HG03432 (cell line): ENCODE measurements at regions not wholly inside any gene's neighbourhood (a gene's known extent, or its start where the extent isn't known, plus 50 kb on each side); places are given as distances from the start of the nearest gene placed in this dataset.

ENCODE experiments used
- ATAC-seq: cut with Tn5 transposase; IDR thresholded peaks from one replicate; pipeline ENCODE4 v1.9.1; 2021; ENCODE audit warnings: mild to moderate bottlenecking, moderate library complexity; ENCODE audit not compliant: unreplicated experiment

DNA sequence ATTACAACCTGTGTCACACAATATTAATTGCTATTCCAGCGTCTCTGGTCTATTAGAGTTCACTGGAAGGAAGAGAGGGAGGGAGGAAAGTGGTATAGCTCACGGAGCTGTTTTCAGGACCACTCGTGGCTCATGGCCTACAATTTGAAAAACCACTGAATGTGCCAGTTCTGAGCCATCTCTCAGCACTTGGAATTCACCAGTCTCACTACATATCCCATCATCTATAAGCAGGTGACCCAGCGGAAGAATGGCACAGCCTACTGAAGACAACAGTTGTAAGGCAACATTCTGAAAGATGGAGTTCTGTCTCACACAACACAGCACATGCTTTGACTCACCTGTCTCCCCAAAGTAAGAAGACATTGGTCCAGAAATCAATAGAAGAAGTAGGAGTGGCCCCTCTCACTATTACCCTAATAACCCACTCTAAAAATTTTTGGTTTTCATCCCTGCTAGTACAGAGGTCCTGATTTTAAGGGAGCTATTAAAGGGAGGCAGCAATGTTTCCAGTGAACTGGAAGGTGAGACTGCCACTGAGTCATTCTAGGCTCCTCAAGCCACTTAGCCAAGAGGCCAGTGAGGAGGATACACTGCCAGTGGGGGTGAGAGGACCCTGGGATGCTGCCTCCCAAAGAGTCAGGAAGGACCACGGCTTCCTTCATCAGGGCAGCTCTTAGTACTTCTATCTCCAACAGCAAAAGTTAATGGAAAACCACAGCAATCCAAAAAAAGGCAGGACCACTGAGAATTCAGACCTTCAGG lies 50.0 kb upstream of the DOCK9 start:
- no peak for ATAC-seq

DNA sequence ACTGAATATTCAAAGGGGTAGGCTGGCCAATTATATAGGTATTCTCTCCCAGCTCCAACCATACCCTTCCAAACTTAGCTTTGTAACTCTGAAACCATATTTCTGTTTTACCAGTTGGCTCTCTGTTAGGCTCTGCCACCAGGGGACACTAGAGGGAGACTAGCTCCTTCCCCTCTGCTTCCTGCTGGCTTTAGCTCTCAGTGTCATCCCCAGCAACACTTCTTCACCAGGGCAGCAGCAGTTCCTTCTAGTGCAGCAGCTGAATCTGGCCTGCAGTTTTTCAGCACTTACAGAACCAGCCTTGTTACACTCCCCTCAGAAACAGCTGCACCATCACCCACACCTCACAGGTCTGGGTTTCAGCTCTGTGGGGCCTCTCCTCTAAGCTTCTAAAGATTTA lies 51.0 kb upstream of the DOCK9 start:
- ATAC-seq: no peak

DNA sequence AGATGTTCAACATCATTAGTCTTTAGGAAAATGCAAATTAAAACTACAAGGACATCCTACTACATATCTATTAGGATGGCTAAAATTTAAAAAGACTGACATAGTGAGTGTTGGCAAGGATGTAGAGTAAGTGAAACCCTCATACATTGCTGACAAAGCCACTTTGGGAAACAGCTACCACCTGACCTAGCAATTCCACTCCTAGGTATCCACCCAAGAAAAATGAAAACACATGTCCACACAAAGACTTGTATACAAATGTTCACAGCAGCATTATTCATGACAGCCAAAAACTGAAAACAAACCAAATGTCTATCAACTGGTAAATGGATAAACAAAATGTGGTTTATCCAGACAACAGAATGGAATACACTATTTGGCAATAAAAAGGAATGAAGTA lies 51.7 kb upstream of the DOCK9 start:
- ATAC-seq: no peak

DNA sequence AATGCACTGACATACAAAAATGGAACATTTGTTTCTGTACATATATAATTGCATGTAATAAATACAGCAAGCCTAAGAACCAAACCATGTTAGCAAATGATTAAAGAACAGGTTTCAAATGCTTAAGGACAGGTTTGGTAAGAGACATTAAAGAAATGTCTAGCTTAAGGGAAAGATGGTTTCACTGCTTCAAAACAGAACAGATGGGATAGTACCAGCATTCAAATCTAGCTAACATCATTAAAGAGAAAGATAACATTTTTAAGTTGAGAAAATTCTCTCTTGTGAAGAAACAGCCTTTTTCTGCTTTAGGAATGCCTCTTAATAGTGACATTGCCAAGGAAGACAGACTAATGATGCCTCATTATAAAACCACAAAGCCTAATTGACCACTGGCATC lies 52.5 kb upstream of the DOCK9 start:
- no peak for ATAC-seq

DNA sequence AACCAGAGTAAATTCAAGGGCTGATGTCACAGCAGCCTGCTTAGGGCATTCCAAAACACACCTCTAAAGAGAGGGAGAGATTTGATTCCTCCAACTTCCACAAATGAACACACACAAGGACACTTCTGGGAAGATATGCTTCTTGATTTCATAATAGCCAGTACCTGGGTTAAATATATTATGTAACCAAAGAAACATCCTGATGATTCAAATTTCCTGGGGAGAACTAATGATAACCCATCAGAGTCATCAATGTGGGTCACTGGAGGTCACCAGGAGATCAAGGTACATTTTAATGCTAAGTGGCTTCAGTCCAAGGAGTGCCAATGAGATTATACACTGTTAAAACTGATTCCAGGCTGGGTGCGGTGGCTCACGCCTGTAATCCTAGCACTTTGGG lies 54.0 kb upstream of the DOCK9 start:
- no peak for ATAC-seq

DNA sequence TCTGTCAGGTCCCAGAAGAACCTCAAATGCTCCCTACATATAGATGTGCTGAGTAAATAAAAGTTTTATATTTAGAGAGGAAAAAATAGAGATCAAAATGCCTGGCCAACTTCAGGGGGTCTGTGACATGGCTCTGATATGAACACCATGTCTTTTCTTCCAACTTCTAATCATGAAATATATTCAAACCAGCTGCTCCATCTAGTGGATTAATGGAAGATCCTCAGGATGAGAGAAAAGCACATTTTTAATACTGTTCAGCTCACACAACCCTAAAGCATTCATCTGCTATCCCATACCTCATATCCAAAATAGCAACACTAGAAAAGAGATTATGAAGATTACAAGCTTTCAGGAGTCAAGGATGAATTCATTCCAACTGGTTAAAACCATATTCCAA lies 56.0 kb upstream of the DOCK9 start:
- no peak for ATAC-seq

DNA sequence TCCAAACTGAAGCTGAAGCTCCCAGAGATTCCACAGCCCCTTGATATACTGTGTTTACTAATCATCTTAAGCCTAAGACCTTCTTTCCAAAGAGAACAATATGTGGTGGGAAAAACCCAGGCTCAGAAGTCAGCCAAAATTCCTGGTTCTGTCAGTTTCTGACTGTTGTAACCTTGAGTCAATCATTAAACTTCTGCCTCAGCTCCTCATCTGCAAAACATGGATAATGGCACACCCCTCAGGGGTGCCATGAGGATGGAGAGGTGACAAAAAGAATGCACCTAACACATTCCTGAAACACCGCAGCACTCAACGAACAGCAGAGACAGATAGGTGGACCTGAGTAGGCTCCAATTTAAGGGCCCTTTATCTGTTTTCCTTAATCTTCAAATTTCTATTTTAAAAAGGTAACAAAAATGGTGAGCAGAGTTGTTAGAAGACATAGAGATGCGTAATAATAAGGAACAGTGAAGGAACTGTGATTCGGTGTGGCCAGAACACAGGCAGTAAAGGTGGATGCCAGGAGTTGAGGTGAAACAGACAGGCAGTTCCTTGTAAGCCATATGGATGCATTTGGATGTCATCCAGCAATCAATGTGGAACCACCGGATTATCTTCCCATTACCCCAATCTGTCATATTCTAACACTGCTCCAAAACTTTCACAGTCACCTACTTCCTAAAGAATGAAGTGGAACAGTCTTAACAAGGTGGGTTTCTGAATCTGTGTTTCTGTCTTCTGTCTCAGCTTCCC lies 56.6 kb upstream of the DOCK9 start:
- no peak for ATAC-seq

DNA sequence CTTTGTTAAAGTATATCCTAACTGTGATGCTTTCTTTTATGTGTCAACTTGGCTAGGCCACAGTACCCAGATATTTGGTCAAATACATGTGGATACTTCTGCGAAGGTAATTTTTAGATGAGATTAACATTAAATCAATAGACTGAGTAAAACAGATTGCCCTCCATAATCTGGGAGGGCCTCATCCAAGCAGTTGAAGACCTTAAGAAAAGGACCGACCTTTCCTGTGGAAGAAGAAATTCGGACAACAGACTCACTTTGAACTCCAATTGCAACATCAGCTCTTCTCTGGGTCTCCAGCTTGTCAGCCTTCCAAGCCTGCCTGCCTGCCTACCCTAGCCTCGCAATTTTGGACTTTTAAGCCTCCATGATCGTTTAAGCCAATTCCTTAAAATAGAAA lies 57.9 kb upstream of the DOCK9 start:
- ATAC-seq: no peak

DNA sequence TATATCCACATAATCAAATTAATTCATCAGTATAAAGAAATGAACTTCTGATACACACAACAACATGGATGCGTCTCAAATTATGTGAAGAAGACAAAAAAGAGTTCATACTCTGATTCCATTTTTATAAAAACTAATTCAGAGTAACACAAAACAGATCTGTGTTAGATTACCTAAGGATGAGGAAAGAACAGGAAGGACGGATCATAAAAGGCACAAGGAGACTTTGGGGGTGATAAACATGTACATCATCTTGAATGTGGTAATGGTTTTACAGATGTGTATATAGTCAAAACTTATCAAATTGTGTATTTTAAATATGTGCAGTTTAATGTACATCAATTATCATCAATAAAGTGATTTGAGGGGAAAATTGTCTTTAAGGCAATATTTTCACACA lies 59.9 kb upstream of the DOCK9 start:
- no peak for ATAC-seq

DNA sequence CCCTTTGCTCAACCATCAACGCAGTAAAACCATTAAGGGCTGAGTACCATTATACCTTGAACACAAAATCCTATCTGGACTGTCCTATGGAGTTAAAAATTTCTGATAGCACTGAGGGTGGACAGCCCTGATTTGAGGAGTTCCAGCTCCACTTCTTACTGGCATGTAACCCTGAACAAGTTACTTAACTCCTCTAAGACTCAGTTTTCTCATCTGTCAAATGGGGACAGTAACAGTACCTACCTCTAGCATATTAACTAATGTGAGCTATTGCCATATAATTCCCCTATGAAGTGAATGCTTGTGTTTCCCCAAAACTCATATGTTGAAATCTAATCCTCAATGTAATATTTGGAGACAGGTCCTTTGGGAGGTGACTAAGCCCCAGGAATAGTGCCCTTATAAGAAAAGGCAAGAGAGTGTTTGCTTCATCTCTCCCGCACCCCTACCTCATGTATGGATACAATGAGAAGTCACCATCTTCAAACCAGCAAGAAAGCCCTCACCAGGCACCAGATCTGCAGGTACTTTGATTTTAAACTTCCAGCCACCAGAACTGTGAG lies 61.9 kb upstream of the DOCK9 start:
- ATAC-seq: no peak

DNA sequence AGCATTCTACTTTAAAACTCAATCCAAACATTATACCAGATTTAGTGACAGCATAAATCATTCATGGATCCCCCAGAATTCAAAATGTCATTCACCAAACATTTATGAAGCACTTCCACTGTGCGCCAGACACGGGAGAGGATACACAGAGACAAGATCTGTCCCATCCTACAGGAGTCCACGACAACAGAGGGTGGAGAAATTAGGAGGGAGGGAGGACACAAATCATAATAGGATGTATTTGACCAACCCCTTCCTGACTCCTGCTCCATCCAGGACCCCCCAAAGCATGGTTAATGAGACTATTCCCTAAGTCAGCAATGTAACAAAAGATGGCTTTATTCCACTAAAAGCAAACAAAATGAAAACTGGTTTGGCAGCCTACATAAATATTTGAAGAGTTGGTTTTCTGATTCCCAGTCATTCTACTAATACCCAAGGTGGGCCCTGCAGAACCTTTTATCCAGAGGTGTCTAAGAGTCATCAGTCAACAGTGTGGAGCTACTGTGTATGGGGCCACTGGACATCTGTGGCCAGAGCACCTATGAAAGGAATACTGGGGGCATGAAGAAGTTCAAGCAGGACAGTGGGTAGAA lies 62.8 kb upstream of the DOCK9 start:
- ATAC-seq: no peak

DNA sequence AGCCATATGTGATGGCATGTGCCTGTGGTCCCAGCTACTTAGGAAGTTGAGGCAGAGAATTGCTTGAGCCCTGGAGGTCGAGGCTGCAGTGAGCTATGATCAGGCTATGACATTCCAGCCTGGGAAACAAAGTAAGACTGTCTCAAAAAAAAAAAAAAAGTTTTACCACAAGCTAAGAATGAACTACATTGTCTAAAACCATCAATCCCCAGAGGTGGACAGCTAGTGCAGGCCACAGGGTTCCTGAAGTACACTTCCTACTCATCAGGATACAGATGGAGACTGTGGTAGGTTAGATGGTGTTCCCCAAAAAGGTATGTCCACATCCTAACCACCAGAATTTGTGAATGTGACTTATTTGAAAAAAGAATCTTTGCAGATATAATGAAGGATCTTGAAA lies 63.5 kb upstream of the DOCK9 start:
- ATAC-seq: no peak

DNA sequence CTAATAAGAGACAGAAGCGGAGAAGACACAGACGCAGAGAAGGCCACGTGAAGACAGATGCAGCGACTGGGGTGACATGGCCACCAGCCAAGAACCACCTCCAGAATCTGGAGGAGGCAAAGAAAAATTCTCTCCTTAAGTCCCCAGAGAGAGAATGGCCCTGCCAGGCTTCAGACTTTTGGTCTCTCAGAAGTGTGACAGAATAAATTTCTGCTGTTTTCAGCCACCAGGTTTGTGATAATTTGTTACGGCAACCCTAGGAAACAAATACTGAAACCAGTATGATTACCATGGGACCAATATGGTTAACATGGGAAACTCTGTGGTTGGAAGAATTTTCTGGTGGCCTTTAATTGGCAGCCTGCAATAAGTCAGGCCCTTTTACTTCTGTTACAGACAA lies 63.9 kb upstream of the DOCK9 start:
- ATAC-seq: peak; percentile 57

DNA sequence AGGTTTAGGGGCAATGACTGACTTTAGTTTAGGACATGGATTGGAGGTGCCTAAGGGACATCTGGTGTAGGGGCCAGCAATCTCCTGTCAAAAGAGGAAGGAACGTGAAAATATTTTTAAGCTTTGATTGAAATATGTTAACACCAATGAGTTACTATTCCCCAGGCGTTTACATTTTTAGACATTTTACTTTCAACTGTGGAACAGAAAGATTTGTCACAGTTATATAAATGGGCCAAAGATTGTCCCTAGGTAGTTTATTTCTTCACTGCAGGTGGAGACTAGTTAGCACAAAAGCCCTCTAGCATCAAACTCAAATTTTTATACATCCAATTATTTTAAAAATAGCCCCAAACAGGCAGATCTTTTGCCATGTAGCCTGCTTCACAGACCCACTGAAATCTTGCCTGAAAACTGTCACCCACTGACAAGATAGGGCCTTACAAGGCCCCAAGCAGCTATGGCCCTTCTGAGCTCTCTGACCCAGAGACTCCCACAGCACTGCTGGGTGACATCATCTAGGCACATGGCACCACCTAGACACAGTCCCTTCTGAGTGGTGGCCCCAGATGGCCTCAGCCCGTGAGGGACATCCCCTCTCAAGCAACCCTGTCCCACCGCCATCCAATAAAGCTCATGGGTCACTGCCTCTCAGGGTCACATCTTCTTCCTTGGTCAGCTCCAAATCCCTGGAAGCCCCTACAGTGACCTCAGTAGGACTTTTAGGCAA lies 64.8 kb upstream of the DOCK9 start:
- ATAC-seq: no peak

DNA sequence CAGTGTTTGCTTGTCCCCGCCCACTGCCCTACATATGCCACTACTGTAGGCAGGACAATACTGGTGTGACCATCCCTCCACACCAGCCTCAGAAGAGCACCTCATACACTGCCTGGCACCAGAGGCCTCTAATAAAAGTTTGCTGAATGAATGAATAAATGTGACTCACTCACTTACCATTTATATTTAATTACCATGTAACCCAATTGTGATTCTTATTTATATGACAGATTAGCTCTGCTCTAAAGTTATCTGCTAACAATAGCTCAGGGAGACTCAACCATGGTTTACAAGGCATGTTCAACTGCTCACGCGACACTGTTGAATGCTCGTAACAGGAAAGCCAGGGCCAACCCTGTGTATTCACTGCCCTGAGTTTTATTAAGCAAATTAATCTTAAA lies 66.0 kb upstream of the DOCK9 start:
- ATAC-seq: no peak

DNA sequence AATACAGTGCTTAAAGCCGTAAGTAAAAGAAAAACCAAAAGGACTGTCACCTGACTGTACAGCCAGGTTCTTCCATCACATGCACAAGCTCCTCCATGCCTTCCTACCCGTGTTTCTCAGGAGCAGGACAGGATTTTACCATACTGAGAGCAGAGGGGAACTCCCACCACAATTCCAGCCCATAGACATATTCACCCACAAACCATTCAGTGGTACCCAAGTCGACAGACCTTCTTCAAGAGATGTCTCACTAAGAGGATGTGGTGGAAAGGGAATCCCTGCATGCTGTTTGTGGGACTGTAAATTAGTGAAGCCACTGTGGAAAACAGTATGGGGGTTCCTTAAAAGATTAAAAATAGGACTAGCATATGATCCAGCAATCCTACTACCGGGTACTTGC lies 66.9 kb upstream of the DOCK9 start:
- no peak for ATAC-seq

DNA sequence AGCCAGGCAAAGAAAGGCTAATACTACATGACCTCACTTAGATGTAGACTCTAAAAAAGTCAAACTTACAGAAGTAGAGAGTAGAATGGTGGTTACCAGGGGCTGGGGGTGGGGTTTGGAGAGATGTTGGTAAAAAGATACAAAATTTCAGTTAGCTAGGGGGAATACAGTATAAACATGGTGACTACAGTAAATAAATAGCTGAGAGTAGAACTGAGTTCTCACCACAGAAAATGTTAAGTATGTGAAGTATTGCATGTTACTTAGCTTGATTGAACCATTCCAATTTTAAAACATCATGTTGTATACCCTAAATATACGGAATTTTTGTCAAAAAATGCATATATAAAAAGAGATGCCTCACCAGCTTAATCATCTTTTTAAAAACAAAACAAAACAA lies 67.5 kb upstream of the DOCK9 start:
- no peak for ATAC-seq

DNA sequence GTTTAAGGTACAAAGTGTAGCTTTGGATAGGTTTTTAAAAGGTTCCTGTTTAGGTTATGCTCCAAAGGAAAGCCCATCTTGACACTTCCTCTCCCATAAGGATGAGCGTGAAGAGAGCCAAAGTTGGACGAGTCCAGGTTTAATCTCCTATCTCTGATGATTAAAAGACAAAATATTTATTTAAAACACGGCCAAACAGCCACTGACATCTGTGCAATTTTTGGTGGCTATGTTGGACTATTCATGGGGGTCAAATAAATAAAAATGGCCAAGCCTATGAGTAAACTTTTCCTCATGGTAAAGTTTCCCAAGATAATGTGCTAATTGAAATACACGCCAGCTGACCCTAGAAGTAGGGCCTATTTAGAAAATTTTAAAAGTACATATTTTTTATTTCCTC lies 69.0 kb upstream of the DOCK9 start:
- no peak for ATAC-seq

DNA sequence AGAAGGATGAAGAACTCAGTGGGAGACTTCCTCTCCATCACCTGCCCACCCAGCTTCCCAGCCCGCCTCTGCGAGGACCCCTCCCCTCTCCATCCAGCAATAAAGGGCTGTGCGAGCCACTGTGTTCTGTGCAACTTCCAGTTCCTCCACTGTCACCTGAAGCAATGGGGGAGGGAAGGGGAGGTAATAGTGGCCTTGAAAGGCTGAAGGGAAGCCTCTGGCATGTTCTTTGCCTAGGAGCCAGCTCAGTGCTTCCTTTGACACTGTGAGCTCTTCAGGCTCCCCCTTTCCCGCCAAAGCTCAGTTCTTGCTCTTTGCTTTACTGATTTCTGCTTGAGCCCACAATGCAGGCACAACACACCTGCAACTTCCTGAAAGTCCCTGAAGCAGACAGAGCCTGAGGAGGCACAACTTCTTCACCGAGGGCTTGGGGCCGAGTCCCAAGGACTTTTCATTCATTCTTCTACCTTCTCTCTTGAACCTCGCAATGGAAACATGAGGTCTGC lies 73.2 kb upstream of the DOCK9 start:
- no peak for ATAC-seq

DNA sequence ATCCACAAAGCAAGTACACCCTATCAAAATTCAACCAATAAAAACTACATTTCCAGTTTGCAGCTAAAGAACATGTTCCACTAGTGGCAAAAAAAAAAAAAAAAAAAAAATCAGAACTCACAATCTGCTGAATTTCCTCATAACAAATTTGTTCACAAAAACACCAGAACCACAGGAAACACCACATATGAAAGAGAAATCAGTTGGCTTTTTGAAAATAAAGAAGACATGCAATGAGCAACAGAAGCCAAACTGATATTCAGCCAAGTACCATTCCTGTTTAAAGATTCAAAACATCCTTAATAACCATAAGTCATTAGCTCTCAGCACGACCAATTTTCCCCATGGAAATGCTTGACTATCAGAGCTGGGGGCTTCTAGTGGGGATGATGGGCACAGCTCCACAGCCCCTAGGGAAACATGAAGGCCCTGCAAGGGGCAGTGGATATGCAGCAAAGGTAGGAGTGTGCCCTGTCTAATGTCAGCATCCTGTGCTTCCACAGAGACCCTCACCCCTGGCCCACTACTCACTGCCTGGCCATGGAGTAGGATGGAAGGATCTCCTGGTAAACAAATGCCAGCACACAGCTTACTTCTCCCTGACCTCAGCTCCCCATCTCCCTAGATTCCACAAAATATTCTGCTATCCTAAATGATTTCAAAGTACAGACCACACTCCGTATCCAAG lies 74.0 kb upstream of the DOCK9 start:
- ATAC-seq: no peak
